ENCODE measurements at regions not wholly inside any gene's neighbourhood (a gene's known extent, or its start where the extent isn't known, plus 50 kb on each side); places are given as distances from the start of the nearest gene placed in this dataset.

- no peak overlapping the region for H3K4me3 ChIP-seq (ENCODE audit: low read depth, low read length)
- no peak for TF ChIP-seq CTCF (IDR thresholded peaks at IDR 0.05; ENCODE audit: borderline replicate concordance, insufficient read depth, low read depth, low read length)
Measured at GRCh38 chr4:31045151-31045550, 325.0 kb downstream of the PCDH7 start.

- no peak overlapping the region for H3K4me3 ChIP-seq (ENCODE audit: low read depth, low read length)
- peak; percentile 29; the same call in 1 of the 2 replicates for TF ChIP-seq CTCF (IDR thresholded peaks at IDR 0.05; ENCODE audit: borderline replicate concordance, insufficient read depth, low read depth, low read length)
Measured at GRCh38 chr4:31045724-31046318, 325.7 kb downstream of the PCDH7 start.

GRCh38 chr4:31051151-31051550 lies 331.0 kb downstream of the PCDH7 start:
- TF ChIP-seq CTCF (IDR thresholded peaks at IDR 0.05; ENCODE audit: borderline replicate concordance, insufficient read depth, low read depth, low read length), result no peak
- H3K4me3 ChIP-seq (ENCODE audit: low read depth, low read length), result no peak overlapping the region

GRCh38 chr4:31051565-31051964 lies 331.4 kb downstream of the PCDH7 start:
- no peak for TF ChIP-seq CTCF (IDR thresholded peaks at IDR 0.05; ENCODE audit: borderline replicate concordance, insufficient read depth, low read depth, low read length)
- H3K4me3 ChIP-seq (ENCODE audit: low read depth, low read length), result no peak overlapping the region

GRCh38 chr4:31052519-31052918 lies 332.4 kb downstream of the PCDH7 start:
- H3K4me3 ChIP-seq (ENCODE audit: low read depth, low read length), result no peak overlapping the region
- TF ChIP-seq CTCF (IDR thresholded peaks at IDR 0.05; ENCODE audit: borderline replicate concordance, insufficient read depth, low read depth, low read length), result no peak

- no peak for TF ChIP-seq CTCF (IDR thresholded peaks at IDR 0.05; ENCODE audit: borderline replicate concordance, insufficient read depth, low read depth, low read length)
- no peak overlapping the region for H3K4me3 ChIP-seq (ENCODE audit: low read depth, low read length)
Measured at GRCh38 chr4:31053451-31053850, 333.3 kb downstream of the PCDH7 start.

GRCh38 chr4:31054295-31054694 lies 334.1 kb downstream of the PCDH7 start:
- no peak overlapping the region for H3K4me3 ChIP-seq (ENCODE audit: low read depth, low read length)
- TF ChIP-seq CTCF (IDR thresholded peaks at IDR 0.05; ENCODE audit: borderline replicate concordance, insufficient read depth, low read depth, low read length), result no peak

Data from GM12875 (cell line).